ENCODE measurements at regions not wholly inside any gene's neighbourhood (a gene's known extent, or its start where the extent isn't known, plus 50 kb on each side); places are given as distances from the start of the nearest gene placed in this dataset.
"Not testable (repeated sequence)": the region's sequence is repeated elsewhere in the genome, so short reads cannot be mapped to it uniquely, and the experiment has no call there.

DNA sequence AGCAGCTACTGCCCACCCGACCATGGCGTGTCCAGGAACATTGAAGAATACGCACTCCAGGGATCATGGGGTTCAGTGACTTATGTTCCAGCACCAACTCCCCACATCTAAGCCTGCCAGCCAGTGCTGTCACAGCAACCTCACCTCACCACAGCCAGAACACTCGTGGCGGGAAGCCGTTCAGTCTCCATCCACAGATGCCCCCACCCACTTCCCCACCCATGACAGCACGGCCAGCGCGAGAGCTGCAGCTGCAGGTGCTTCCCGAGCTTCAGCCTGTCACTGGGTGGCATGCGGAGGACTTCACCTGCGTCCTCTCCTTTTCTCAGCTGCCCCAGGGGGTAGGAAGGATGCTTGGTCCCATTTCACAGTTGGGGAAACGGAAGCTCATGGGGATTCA lies 50.3 kb downstream of the RBFOX3 start:
- H3K4me3 ChIP-seq (replicated peaks in 1 of 2; ENCODE audit: low read depth in 2 of 2, low read length in 2 of 2), result no peak overlapping the region
- TF ChIP-seq, protein P1, sequence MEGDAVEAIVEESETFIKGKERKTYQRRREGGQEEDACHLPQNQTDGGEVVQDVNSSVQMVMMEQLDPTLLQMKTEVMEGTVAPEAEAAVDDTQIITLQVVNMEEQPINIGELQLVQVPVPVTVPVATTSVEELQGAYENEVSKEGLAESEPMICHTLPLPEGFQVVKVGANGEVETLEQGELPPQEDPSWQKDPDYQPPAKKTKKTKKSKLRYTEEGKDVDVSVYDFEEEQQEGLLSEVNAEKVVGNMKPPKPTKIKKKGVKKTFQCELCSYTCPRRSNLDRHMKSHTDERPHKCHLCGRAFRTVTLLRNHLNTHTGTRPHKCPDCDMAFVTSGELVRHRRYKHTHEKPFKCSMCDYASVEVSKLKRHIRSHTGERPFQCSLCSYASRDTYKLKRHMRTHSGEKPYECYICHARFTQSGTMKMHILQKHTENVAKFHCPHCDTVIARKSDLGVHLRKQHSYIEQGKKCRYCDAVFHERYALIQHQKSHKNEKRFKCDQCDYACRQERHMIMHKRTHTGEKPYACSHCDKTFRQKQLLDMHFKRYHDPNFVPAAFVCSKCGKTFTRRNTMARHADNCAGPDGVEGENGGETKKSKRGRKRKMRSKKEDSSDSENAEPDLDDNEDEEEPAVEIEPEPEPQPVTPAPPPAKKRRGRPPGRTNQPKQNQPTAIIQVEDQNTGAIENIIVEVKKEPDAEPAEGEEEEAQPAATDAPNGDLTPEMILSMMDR (IDR thresholded peaks at IDR 0.05; ENCODE audit: low read depth, low read length), result no peak
- DNase-seq (ENCODE audit: low read depth in 2 of 2), result no peak

DNA sequence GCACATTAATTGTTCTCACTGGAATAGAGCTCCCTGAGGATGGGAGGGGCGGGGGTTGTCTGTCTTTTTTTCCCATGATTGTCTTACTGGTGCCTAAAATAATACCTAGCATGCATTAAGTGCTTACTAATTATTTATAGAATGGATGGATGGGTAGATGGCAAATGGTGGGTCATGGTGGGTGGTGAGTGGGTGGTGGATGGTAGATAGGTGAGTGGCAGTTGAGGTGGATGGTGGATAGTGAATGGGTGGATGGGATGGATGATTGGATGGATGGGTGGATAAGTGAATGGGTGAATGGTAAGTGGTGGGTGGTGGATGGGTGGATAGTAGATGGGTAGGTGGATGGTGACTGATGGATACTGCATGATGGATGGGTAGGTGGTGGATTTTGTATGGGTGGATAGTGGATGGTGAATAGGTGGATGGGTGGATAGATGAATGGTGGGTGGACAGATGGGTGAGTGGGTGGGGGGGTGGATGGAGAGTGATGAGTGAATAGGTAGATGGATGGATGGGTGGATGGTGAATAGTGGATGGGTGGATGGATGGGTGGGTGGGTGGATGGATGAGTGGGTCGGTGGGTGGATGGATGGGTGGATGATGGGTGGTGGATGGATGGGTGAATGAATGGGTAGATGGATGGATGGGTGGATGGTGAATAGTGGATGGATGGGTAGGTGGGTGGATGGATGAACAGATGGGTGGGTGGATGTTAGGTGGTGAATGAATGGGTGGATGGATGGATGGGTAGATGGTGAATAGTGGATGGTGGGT lies 51.6 kb downstream of the RBFOX3 start:
- no peak for DNase-seq (ENCODE audit: low read depth in 2 of 2)
- H3K4me3 ChIP-seq (replicated peaks in 1 of 2; ENCODE audit: low read depth in 2 of 2, low read length in 2 of 2), result no peak overlapping the region
- TF ChIP-seq, protein P1 (IDR thresholded peaks at IDR 0.05; ENCODE audit: low read depth, low read length), result no peak

DNA sequence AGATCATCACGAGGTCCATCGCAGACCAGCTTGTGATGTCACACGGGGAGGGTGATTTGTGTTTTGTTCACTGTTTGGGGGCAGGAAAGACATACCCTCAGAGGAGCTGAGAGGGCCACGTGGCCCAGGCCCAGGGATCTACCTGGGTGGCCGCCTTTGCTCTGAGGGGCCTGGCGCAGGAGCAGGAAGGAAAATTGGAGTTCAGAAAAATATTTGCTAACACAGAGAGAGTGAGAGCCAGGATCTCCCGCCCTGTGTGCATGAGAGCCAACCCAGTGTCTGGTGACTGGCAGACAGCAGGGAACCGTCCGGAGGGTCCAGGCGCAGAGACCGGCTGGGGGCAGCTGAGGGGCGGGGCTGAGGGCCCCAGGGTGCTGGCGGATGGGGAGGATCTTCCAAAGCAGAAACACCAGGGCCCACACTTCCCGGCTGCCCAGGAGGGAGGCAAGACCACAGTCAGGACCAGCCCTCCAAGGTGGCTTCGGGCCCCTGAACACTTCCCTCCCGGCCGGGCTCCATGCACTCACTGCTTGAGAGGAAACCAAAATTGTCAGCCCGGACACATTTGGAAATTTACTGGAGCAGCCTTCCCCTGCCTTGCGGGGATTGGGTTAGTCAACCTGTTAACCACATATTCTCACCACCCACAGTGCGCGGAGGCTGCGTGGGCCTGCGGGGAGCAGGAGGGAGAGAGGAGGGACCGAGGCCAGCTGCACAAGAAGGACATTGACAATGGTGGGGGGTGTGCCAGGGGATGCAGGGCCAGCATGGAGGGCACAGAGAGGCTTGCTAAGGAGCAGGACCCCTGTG lies 52.6 kb downstream of the RBFOX3 start:
- TF ChIP-seq, protein P1 (IDR thresholded peaks at IDR 0.05; ENCODE audit: low read depth, low read length), result no peak
- H3K4me3 ChIP-seq (replicated peaks in 1 of 2; ENCODE audit: low read depth in 2 of 2, low read length in 2 of 2), result no peak overlapping the region
- no peak for DNase-seq (ENCODE audit: low read depth in 2 of 2)

DNA sequence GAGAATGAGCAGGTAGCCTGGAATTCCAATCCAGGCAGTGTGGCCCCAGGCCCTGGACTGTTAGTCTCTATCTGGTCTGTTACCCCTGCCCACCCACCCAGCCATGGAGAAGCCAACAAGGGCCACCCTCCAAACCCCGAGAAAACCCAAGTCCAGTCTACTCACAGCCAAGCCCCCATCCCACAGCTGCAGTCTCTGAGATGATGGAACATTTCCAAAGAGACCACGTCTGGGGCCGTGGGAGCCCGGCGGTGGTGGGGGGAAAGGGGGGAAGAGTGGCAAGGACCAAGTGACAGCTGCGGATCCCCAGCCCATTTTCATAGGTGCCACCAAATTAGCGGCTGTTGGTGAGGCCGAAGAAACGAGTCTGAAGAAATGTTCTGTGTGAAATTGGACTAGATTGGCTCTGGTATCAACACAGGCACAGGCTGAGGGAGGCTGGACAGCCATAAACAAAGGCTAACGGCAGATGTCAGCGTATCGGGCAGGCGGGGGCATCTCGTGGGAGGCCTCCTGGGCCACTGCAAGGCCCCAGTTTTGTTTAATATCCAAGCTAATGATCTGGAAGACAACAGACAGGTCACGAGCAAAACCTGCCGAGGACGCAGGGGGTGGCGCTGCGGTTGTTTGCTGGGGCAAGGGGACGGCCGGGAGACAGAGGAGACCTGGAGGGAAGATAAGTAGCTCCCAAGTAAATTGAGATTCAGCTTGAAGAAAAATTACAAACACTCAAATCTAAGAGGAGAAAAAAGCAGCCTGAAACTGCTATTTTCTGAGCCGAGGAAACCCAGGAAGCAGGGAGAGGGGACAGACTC lies 53.4 kb downstream of the RBFOX3 start:
- no peak for DNase-seq (ENCODE audit: low read depth in 2 of 2)
- TF ChIP-seq, protein P1 (IDR thresholded peaks at IDR 0.05; ENCODE audit: low read depth, low read length), result no peak
- H3K4me3 ChIP-seq (replicated peaks in 1 of 2; ENCODE audit: low read depth in 2 of 2, low read length in 2 of 2), result no peak overlapping the region

DNA sequence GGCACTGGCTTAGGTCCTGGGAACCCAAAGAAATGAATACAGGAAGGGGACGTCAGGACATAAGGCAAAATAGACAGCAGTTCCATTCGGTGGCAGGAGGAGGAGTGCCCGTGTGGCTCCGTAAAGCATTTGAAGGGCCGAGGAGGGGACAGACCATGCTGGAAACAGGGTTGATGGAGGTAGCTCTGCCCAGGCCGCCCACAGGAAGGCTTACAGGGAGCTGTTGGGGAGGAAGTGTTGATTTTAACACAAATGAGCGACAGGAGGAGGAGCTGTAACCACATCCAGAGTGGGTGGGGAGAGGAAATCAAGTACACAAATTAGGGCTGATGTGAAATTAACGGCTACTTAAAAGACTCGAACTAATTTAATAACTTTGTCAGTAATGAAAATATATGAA lies 54.6 kb downstream of the RBFOX3 start:
- H3K4me3 ChIP-seq (replicated peaks in 1 of 2; ENCODE audit: low read depth in 2 of 2, low read length in 2 of 2), result no peak overlapping the region
- TF ChIP-seq, protein P1 (IDR thresholded peaks at IDR 0.05; ENCODE audit: low read depth, low read length), result no peak
- DNase-seq (ENCODE audit: low read depth in 2 of 2), result no peak

DNA sequence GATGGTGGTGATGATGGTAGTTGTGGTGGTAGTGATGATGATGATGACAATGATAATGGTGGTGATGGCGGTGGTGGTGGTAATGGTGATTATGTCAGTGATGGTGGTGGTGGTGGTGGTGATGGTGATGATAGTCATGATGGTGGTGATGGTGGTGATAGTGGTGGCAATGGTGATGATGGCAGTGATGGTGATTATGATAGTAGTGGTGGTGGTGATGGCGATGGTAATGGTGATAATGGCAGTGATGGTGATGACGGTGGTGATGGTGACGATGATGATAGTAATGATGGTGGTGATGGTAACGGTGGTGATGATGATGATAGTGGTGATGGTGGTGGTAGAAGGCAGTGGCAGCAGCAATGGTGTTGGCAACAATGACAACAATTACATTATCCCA lies 55.3 kb downstream of the RBFOX3 start:
- H3K4me3 ChIP-seq (replicated peaks in 1 of 2; ENCODE audit: low read depth in 2 of 2, low read length in 2 of 2), result no peak overlapping the region
- TF ChIP-seq, protein P1 (IDR thresholded peaks at IDR 0.05; ENCODE audit: low read depth, low read length), result no peak
- DNase-seq (ENCODE audit: low read depth in 2 of 2), result no peak

DNA sequence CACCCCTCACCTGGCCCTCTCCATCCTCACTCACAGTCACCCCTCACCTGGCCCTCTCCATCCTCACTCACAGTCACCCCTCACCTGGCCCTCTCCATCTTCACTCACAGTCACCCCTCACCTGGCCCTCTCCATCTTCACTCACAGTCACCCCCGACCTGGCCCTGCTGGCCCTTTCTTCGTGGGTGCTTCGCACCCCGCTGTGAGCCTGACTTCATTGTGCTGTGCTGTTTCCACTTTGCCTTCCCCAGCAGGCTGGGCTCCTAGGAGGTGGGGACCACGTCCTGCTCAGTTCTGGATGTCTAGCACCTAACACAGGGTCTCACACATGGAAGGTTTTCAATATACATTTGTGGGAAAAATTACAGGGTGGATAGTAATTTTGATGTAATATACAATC lies 56.5 kb downstream of the RBFOX3 start:
- H3K4me3 ChIP-seq (replicated peaks in 1 of 2; ENCODE audit: low read depth in 2 of 2, low read length in 2 of 2); DNase-seq (ENCODE audit: low read depth in 2 of 2): not testable (repeated sequence)

Data from cardiac fibroblast (primary cell).